NCI-H2107 (cell line): ENCODE measurements at regions not wholly inside any gene's neighbourhood (a gene's known extent, or its start where the extent isn't known, plus 50 kb on each side); places are given as distances from the start of the nearest gene placed in this dataset.
"Not testable (repeated sequence)": the region's sequence is repeated elsewhere in the genome, so short reads cannot be mapped to it uniquely, and the experiment has no call there.

Experiments
- DNase-seq: peaks from one replicate; lab custom pipeline; 2025; lab: John Stamatoyannopoulos, UW

DNA sequence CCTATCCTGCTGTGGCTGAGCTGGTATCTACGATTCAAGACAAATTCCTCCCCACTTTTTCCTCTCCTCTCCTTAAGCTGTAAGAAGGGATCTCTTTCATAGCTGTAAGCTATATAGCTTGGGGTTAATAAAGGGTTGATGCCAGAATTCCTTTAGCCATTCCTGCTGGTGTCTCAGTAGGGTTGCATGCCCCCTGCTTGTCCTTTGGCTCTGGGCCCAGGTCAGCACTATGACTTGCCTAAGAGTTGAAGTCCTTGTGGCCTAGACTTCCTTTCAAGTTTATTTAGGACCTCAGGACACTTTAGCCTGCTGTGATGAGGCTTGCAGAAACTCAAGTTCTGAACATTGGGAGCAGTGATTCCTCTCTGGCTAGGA, 270.0 kb downstream of the AMY1C start:
- no peak for DNase-seq

DNA sequence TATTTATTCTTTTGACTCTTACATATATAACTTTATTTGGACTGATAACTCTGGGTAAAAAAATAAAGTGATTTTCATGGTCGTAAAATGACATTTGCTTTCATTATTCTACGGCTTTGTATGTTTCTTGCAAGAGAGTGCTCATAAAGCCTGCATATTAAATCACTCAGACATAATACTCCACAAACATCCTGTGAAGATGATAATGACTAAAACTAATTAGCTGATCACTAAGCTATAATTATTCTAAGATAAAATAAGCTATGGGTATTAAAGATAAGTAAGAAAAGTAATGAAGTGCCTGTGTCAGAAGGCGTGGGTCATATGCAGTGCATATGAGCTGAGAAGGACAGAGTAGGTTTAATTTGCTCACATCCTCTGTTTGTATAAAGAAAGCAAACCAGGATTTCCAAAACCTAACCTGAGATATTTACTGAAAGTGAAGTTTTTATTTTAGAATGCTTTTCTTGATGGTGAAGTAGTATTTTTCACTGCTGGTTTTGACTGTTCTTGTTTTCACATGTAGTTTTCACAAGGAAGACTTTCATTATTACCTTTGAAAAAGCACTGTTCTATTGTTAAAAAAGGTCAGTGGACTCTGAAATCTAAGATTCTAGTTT, 278.8 kb downstream of the AMY1C start:
- DNase-seq: no peak

DNA sequence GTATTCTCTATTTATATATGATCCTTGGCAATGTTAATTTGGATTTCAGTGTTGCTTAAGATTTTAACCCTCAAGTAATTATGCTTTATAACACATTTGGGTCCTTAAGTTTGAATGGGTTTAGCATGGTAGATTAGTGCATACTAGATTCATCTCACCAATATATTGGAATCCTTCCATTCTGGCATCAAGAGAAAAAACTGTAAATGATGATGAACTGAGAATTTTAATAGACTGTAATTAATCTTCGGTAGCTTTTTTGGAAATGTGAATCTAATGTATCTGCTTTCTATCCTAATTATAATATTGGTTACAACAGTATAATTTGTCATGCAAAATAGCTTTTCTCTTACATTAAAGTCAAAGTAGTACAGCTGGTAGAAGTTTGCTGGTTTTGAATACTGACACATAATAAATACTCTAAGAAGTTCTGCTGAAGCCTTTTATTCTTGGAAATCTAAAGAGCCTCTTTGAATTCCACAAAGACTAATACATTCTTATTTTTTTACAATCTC, 279.8 kb downstream of the AMY1C start:
- no peak for DNase-seq

DNA sequence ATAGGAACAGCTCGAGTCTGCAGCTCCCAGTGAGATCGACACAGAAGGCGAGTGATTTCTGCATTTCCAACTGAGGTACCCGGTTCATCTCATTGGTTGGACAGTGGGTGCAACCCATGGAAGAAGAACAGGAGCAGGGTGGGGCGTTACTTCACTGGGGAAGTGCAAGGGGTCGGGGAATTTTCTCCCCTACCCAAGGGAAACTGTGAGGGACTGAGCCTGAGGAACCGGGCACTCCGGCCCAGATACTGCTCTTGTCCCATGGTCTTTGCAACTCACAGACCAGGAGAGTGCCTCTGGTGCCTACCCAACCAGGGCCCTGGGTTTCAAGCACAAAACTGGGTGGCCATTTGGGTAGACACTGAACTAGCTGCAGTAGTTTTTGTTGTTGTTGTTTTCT, 307.1 kb downstream of the AMY1C start:
- no peak for DNase-seq

DNA sequence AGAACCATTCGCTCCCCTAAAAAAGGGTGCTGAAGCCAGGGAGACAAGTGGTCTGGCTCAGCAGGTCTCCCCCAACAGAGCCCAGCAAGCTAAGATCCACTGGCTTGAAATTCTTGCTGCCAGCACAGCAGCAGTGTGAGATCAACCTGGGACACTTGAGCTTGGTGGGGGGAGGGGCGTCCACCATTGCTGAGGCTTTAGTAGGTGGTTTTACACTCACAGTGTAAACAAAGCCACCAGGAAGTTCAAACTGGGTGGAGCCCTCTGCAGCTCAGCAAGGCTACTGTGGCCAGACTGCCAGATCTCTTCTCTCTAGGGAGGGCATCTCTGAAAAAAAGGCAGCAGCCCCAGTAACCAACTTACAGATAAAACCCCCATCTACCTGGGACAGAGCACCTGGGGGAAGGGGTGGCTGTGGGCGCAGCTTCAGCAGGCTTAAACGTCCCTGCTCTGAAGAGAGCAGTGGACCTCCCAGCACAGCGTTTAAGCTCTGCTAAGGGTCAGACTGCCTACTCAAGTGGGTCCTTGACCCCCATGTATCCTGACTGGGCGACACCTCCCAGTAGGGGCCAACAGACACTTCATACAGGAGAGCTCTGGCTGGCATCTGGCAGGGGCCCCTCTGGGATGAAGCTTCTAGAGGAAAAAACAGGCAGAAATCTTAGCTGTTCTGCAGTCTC, 307.7 kb downstream of the AMY1C start:
- DNase-seq: not testable (repeated sequence)

DNA sequence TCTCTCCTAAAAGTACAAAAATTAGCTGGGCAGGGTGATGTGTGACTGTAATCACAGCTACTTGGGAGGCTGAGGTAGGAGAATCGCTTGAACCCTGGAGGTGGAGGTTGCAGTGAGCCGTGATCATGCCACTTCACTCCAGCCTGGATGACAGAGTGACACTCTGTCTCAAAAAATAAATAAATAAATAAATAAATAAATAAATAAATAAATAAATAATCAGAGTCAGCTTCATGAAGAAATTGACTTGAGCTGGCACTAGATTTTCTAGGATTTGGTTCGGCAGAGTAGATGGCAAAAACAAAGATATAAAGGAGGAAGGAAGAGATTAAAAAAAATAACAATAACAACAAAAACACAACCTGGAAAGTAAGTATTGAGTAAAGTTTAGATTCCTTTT, 311.9 kb downstream of the AMY1C start:
- DNase-seq: not testable (repeated sequence)

DNA sequence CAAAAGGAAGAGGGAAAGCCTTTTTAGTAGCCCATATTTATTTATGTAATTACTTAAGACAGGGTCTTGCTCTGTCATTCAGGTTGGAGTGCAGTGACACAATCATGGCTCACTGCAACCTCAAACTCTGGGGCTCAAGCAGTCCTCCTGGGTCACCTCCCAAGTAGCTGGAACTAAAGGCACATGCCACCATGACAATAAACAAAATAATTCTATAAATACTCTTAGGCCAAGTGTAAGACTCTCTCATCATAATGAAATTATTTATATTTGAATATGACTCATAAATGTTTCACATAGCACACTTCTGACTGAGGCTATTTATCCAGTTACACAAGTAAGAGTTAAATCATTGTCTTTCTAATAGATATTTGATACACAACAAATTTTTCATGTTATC, 314.7 kb downstream of the AMY1C start:
- no peak for DNase-seq

DNA sequence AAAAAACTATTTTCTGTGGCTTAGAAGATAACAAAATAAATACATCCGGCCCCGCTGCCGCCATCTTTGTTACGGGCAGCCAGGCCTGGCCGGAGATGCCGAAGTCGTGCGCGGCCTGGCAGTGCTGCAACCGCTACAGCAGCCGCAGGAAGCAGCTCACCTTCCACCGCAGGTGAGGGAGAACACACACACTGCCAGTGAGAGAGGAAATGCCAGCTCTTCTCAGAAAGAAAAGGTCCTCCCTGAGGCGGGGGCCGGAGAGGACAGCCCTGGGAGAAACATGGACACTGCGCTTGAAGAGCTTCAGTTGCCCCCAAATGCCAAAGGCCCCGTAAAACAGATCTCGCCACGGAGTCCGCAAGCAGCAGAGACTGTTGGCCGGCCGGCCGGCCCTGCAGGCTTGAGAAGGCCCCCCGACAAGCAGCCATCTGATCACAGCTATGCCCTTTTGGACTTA, 323.2 kb downstream of the AMY1C start:
- no peak for DNase-seq

DNA sequence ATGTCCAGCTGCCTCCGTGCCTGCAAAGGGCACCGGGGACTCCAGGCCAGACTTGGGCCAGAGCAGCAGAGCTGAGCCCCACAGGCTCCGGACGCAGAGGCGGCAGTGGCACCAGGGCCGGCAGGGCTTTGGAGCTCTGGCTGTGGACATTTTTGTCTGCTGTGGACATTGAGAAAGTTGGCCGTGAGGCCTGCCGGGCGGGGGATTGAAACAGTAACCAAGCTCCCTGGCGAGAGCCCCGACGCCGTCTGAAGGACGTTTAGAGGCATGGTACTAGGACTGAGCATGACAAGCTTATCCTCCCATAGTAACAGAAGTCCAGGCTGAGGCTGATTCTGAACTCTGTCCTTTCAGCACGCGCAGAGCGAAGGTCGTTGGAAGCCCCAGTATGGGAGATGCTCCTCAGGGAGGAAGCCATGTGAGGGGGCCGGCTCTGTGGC, 323.8 kb downstream of the AMY1C start:
- no peak for DNase-seq

DNA sequence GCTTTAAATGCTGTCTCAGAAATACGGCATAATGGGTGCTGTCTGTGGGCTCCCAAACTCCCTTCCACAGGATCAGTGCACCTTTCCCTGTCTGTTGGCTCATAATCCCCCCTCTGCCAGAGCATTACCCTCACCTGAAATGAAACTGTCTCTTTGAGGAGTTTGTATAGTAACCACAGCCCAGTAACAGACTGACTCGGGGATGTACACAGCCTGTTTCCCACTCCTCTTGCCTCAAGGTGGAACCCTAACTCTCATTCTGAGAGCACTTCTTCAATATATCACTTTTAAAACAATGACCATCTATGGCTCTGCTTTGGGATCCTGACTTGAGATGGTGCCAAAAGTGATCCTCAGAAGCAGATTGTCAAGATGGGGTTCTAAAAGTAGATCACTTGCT, 332.5 kb downstream of the AMY1C start:
- DNase-seq: no peak

DNA sequence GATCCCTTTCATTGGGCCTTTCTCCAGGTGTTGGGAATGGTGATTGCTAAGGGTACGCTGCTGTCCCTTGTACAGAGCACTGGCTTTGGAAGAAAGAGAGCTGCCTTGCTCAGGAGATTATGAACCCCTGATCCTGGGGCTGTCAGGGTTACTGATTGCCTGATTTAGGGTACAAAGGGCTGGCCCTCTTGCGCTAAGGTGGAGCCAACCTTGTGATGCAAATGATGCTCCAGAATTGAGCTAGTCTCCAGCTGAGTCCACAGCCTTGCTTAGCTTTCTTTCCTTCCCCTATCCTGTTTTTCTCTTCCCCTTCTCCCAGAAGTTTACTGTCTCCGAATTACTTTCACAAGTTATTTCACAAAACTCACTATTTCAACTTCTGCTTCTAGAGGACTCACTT, 334.7 kb downstream of the AMY1C start:
- no peak for DNase-seq

DNA sequence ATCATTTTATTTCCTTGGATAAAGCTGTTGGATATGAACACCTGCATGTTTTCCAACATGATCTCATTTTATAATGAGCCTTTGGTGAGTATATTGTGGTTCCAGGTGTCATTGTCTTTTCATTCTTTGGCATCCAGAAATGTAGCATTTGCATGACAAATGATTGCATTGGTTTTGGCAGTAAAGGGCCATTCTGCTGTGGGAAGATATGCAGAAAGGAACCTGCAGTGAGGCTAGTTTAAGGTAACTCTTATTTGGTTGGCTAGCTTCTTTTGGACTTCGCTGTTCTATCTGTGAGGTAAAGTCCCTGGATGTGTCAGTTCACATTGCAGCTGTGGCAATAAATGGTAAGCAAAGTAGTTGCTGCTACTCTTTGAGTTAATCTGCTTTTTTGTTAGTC, 343.0 kb downstream of the AMY1C start:
- DNase-seq: no peak

DNA sequence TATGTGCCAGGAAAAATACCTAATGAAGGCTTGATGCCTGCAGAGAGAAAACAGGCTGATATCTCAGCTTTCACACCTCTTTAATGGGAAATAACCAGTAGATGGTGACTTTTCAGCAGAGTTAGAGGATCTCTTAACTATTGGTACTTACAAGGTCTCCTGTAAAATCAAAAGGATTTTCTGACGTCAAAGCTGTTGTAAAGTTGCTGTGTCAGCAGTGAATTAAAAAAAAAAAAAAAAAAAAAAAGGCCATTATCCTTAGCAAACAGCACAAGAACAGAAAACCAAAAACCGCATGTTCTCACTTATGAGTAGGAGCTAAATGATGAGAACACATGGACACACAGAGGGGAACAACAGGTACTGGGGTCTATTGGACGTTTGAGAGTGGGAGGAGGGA, 349.1 kb downstream of the AMY1C start:
- DNase-seq: no peak

DNA sequence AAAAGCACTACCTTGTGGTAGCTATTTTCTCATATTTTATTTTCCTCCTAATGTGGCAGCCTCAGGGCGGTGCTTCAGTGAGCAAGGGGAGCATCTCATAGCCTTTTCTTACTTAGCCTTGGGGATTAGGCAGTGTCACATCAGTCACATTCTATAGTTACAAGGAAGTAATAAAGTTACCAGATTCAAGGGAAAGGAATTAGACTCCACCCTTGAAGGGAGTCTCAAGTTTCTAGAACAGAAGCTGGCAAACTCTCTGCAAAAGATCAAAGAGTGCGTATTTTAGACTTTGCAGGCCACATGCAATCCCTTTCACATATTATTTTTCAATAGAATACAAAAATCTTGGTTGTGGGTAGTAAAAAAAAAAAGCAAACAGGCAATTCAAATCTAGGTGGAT, 350.4 kb downstream of the AMY1C start:
- no peak for DNase-seq

DNA sequence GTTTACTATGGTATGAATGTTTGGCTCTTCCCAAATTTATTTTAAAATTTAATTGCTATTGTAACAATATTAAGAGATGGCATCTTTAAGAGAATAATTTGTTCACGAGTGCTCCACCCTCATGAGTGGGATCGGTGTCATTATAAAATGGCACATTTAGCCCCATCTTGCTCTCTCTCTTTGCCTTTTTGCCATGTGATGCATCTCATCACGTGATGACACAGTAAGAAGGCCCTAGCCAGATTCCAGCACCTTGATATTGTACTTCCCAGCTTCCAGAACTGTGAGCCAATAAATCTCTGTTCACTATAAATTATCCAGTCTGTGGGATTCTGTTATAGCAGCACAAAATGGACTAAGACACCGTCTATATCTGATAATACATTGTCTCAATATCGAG, 355.8 kb downstream of the AMY1C start:
- no peak for DNase-seq

DNA sequence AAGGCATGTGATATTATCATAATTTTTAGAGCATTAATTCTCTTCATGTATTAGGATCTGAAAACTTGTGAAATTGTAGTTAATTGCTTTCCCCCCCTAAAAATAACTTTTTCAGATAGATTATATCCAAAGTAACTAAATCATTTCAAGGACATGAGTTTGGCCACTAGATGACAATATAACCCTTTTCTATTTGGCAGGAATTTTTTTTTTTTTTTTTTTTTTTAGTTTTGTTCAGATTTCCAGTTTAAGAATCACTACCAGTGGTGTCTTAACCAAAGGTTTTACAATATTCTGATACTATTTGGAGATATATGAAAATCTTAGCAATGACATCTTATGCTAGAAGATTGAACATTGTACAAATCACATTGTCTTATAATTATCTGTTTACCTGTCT, 370.8 kb downstream of the AMY1C start:
- no peak for DNase-seq

DNA sequence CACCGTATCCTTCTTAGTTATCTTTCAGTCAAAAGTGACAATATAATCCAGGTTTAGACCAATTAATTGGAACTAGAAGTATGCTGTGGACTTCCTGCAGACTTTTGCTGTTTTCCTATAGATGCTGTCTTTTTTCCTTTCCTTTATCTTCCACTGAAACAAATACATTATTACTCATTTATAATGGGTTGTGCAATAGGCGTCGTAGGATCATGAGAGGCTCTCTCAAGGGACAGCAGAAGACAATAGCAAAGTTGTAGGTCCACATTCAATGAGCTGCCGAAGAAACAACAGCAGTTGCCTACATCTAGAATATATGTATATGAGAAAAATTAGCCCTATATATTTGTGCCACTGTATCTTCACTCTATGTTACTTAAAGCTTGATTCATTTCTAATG, 371.6 kb downstream of the AMY1C start:
- no peak for DNase-seq

DNA sequence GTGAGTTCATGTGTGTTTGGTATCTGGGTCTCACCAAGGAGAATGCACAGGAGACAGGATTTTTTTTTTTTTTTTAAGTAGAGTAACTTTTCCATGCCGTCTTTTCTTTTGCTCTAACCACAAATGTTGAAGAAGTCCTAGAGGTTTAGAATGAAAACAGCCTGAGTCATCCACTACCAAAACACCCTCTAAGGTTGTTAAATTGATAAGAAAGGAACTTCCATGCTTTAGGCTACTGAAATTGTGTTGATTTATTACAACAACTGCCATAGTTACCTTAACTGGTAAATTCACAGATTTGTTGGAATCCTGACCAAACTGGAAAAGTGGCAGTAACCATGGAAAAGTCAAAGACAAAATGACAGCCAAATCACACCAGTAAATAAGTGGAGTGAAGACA, 375.6 kb downstream of the AMY1C start:
- no peak for DNase-seq

DNA sequence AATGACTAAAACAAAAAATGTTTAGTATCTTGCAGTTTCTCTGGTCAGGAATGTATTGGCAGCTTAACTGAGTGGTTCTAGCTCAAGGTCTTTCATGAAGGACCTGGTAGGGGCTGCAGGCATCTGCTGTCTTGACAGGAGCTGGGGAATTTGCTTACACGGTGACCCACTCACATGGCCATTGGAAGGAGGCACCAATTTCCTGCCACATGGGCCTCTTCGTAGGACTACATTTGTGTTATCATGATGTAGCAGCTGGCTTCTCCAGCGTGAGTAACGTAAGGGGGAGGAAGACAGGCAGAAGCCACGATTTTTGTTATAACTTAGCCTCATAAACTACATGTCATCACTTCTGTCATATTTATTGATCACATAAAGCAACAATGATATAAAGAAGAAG, 376.3 kb downstream of the AMY1C start:
- no peak for DNase-seq

DNA sequence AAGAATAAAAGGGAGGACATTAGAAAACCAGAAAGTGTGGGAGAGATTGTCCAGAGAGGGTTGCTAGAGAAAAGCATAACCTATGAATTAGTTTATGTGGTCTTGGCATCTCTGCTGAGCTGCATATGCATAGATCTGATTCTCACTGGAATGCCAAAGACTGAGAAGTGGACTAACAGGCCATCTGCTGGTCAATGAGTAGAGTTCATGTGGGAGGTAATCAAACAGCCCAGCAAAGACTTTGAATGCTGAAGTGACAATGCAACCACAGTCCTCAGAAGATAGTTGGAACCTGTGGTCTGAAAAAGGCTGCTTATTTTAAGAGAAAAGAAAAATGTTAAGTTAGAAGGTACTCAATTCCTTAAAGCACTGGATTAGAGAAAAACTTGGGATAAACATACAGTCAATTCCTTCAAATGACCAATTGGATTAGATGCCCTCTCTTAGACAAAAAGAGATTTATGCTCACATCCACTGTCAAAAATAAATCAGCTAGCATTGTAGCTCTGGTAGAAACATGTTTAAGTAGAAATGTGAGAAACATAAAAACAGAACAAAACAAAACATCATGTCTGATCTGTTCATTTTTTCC, 382.8 kb downstream of the AMY1C start:
- no peak for DNase-seq

DNA sequence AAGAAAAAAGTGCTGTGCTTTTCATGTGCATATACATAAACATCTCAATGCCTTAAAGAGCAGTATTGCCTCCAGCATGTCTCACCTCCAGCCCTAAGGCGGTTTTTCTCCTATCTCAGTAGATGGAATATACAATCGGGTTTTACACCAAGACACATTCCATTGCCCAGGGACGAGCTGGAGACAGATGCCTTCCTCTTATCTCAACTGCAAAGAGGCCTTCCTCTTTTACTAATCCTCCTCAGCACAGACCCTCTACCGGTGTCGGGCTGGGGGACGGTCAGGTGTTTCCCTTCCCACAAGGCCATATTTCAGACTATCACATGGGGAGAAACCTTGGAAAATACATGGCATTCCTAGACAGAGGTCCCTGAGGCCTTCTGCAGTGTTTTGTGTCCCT, 385.3 kb downstream of the AMY1C start:
- DNase-seq: not testable (repeated sequence)

DNA sequence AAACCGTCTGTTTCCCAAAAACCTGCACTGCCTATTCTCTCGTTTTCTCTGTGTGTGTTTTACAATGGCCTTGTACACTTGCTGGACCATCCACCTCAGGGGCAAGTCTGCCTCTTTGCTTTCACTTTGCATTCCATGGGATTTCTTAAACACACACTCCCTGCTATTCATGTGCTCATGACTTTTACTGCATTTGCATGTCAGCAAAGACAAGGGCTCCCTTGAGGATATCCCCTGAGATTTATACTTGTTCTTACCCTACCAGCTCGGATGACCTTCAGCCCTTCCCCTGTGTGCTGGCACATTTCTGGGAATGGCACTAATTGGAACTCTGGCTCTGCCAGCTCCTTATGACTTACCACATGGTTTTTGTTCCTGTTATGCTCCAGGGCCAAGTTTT, 386.9 kb downstream of the AMY1C start:
- DNase-seq: no peak

DNA sequence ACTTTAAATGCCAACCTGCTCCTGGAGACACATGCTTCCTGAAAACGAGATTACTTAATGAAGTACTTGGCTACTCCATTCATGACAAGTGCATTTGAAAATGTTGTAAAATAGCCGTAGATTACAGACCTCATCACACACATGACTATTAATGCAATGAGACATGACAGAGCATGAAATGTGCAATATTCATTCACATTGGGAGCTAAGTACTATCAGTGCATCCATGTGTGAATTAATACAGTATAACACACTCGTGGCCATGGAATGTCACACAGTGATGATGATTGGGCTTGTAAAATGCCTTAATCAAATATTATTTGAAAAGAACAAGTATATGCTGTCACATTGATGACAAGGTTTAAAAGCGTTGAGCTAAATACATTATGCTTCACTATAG, 407.0 kb downstream of the AMY1C start:
- DNase-seq: no peak
